C4-2B (cell line): ENCODE measurements at regions not wholly inside any gene's neighbourhood (a gene's known extent, or its start where the extent isn't known, plus 50 kb on each side); places are given as distances from the start of the nearest gene placed in this dataset.

Source experiments
- ZFX ChIP-seq: fragments of 450-650 bp; IDR thresholded peaks from 2 replicates; pipeline ENCODE4 v1.6.1; 2017
- TF ChIP-seq, protein P1 (sequence below): fragments of 450-650 bp; conservative IDR thresholded peaks from 2 replicates; pipeline ENCODE4 v1.5.1; 2017; ENCODE audit warnings: mild to moderate bottlenecking

DNA sequence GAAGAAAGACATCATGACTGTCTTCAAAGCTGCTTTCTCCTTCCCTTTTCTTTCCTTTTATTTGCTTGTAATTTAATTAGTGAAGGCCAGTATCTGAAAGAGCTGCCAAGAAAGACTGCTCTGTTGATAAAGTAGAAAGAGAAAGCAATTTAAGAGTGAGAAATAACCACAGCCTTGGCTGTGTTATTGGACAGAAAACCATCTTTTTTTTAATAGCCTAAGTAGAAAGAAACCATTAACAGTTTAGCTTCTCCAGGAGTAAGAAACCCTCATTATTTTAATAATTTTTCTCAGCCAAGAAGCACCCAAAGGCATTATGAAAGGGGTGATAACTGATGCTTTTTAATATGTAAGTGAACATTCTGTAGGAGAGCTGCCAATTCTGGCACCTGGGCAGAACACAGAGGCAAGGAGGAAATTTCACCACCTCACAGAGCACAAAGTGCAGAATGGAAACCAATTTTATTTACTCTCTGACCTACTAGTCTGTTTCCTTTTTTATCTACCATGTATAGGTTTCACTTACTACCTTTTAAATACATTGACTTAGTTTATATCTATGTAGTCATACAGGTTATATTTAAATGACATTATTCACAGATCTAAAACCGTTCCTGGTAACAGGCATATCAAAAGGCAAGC is 703.2 kb downstream of the MRPL39 start:
- TF ChIP-seq, protein P1, sequence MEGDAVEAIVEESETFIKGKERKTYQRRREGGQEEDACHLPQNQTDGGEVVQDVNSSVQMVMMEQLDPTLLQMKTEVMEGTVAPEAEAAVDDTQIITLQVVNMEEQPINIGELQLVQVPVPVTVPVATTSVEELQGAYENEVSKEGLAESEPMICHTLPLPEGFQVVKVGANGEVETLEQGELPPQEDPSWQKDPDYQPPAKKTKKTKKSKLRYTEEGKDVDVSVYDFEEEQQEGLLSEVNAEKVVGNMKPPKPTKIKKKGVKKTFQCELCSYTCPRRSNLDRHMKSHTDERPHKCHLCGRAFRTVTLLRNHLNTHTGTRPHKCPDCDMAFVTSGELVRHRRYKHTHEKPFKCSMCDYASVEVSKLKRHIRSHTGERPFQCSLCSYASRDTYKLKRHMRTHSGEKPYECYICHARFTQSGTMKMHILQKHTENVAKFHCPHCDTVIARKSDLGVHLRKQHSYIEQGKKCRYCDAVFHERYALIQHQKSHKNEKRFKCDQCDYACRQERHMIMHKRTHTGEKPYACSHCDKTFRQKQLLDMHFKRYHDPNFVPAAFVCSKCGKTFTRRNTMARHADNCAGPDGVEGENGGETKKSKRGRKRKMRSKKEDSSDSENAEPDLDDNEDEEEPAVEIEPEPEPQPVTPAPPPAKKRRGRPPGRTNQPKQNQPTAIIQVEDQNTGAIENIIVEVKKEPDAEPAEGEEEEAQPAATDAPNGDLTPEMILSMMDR, result no peak
- TF ChIP-seq ZFX, result no peak
